ENCODE measurements at regions not wholly inside any gene's neighbourhood (a gene's known extent, or its start where the extent isn't known, plus 50 kb on each side); places are given as distances from the start of the nearest gene placed in this dataset.

DNA sequence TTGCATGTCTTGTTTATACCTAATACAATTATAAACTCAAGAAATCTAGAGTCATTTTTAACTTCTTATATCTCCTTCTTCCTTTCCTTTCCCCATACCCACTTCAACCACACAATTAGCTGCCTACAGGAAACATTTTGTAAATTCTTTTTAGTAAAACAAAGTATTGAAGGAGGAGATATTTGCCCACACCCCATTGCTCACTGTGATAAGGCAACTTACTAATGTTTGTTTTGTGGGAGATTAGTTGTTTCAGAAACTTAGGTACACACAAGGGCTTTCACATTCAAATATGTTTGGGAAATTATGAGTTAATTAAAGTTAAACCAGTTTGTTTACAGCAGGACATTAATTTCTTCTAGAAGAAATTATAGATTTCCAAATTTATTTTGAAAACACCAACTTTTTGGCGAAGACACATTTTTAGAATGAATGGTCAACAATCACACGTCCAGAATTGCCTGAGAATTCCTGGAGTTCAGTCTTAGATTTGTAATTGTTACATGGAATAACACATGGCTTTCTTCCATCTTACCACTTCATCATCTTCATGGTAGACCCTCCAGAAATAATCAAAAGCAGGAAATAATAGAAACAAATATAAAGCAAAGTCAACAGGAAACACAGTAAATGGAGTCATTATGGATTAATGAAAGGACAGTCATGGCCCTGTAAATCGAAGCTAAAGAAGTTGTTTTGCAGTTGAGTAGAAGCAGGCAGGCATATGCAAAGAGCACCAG lies 62.5 kb upstream of the RAB27B start:
- peaks cover 0 to 2% (median 0%) of the 10 kb centered on the region in 3 donors for H3K9me3 ChIP-seq (ENCODE audit: control insufficient read depth in 3 of 3, low read length in 3 of 3)
- H3K4me3 ChIP-seq (ENCODE audit: low read length in 3 of 3): no peak overlapping the region
- H3K27ac ChIP-seq (ENCODE audit: low read depth, low read length): no peak overlapping the region
- H3K9ac ChIP-seq (ENCODE audit: low read depth in 1 of 3, low read length in 3 of 3): no peak overlapping the region
- H3K27me3 ChIP-seq (ENCODE audit: control insufficient read depth in 3 of 3, insufficient read depth in 3 of 3, low read length in 3 of 3): no peaks in the 10 kb centered on the region
- H3K36me3 ChIP-seq (ENCODE audit: control insufficient read depth in 3 of 3, insufficient read depth in 3 of 3, low read length in 3 of 3): no peaks in the 10 kb centered on the region
- no peaks in the 10 kb centered on the region for H3K4me1 ChIP-seq (ENCODE audit: control insufficient read depth in 3 of 3, insufficient read depth in 3 of 3, low read length in 3 of 3)

DNA sequence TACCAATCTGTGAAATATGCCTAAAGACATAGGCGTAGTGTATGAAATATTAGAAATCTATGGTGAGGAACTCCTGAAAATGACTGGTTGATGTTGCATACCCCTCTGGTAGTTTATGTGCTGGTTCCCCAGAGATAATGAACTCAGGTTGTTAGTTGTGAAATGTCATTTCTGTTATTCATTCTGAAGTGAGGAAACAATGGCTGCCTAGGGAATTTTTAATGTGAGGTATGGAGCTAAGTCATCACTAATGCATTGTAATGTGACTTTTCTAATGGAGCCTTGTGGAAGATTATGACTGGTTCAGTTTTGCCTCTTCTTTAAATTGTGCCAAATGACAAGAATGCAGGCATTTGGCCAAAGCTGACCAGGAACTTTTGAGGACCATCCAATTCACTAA lies 61.6 kb upstream of the RAB27B start:
- no peaks in the 10 kb centered on the region for H3K4me1 ChIP-seq (ENCODE audit: control insufficient read depth in 3 of 3, insufficient read depth in 3 of 3, low read length in 3 of 3)
- H3K9ac ChIP-seq (ENCODE audit: low read depth in 1 of 3, low read length in 3 of 3): no peak overlapping the region
- no peaks in the 10 kb centered on the region for H3K27me3 ChIP-seq (ENCODE audit: control insufficient read depth in 3 of 3, insufficient read depth in 3 of 3, low read length in 3 of 3)
- no peak overlapping the region for H3K27ac ChIP-seq (ENCODE audit: low read depth, low read length)
- no peaks in the 10 kb centered on the region for H3K36me3 ChIP-seq (ENCODE audit: control insufficient read depth in 3 of 3, insufficient read depth in 3 of 3, low read length in 3 of 3)
- H3K4me3 ChIP-seq (ENCODE audit: low read length in 3 of 3): no peak overlapping the region
- H3K9me3 ChIP-seq (ENCODE audit: control insufficient read depth in 3 of 3, low read length in 3 of 3): peaks cover 0 to 2% (median 0%) of the 10 kb centered on the region in 3 donors

DNA sequence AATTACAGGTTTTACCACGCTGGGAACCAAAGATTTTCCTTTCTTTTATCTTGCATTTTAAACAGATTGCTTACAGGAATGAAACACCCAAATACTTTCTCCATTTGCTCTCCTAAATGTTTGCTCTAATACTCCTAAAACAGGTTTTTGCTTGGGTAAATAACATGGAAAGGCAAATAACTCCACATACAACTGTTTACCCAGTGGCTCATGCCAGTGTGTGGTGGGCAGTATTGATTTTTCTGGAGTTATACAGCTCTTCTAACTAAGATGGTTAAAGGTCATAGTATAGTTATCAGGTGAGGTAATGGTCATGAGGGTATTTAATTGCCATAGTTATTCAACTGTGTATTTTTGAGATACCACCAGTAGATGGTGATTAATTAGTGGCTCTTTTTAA lies 61.2 kb upstream of the RAB27B start:
- Histone ChIP-seq H3K9ac (ENCODE audit: low read depth in 1 of 3, low read length in 3 of 3) (no peak overlapping the region), H3K4me3 (ENCODE audit: low read length in 3 of 3) (no peak overlapping the region), H3K27me3 (ENCODE audit: control insufficient read depth in 3 of 3, insufficient read depth in 3 of 3, low read length in 3 of 3) (no peaks in the 10 kb centered on the region), H3K36me3 (ENCODE audit: control insufficient read depth in 3 of 3, insufficient read depth in 3 of 3, low read length in 3 of 3) (no peaks in the 10 kb centered on the region), H3K4me1 (ENCODE audit: control insufficient read depth in 3 of 3, insufficient read depth in 3 of 3, low read length in 3 of 3) (no peaks in the 10 kb centered on the region), H3K27ac (ENCODE audit: low read depth, low read length) (no peak overlapping the region), H3K9me3 (ENCODE audit: control insufficient read depth in 3 of 3, low read length in 3 of 3) (peaks cover 0 to 2% (median 0%) of the 10 kb centered on the region in 3 donors)

DNA sequence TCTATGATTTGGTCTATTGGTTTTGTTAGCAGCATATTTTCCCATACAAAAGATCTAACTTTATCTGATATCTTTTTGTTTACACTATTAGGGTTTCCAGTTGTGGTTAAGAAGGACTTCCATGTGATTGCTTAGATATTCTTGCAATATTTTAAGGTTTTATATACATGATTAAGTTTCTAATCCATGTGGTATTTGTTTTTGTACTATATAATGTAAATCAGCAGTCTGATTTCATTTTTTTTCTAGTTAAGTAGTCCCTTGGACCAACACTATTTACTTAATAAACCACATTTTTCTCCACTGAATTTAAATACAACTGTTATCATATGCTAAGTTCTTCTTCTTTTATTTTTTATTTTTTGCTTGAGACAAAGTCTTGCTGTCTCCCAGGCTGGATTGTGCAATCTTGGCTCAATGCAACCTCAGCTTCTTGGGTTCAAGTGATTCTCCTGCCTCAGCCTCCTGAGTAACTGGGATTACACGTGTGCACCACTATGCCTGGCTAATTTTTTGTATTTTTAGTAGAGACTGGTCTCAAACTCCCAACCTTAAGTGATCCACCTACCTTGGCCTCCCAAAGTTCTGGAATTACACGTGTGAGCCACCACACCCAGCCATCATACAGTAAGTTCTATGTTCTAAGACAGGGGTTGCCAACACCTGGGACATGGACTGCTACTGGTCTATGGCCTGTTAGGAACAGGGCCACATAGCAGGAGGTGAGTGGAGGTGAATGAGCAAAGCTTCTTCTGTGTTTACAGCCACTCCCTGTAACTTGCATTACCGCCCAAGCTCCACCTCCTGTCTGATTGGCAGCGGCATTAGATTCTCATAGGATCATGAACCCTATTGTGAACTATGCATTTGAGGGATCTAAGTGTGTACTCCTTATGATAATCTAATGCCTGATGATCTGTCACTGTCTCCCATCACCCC lies 58.5 kb upstream of the RAB27B start:
- no peak overlapping the region for H3K27ac ChIP-seq (ENCODE audit: low read depth, low read length)
- H3K9ac ChIP-seq (ENCODE audit: low read depth in 1 of 3, low read length in 3 of 3): no peak overlapping the region
- H3K9me3 ChIP-seq (ENCODE audit: control insufficient read depth in 3 of 3, low read length in 3 of 3): peaks cover 0 to 2% (median 0%) of the 10 kb centered on the region in 3 donors
- H3K36me3 ChIP-seq (ENCODE audit: control insufficient read depth in 3 of 3, insufficient read depth in 3 of 3, low read length in 3 of 3): no peaks in the 10 kb centered on the region
- H3K27me3 ChIP-seq (ENCODE audit: control insufficient read depth in 3 of 3, insufficient read depth in 3 of 3, low read length in 3 of 3): no peaks in the 10 kb centered on the region
- H3K4me1 ChIP-seq (ENCODE audit: control insufficient read depth in 3 of 3, insufficient read depth in 3 of 3, low read length in 3 of 3): no peaks in the 10 kb centered on the region
- H3K4me3 ChIP-seq (ENCODE audit: low read length in 3 of 3): no peak overlapping the region

DNA sequence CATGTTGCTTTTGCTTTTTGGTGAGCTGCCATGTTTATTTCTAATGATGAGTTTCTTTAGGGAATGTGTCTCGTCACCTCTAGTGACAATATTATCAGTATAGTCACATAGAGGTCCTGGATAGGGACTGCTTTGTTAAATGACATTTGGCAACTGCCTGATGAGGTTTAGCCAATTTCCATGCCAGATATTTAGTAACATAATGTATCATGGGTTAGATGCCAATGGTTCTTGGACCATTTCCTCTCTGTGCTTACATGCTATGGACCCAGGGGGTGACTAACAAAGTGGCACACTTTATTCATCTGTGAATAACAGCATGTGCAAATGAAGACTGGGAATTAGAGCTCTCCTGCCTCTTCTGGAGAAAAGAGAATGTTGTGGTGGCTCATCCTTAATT lies 56.2 kb upstream of the RAB27B start:
- H3K9ac ChIP-seq (ENCODE audit: low read depth in 1 of 3, low read length in 3 of 3): no peak overlapping the region
- no peak overlapping the region for H3K4me3 ChIP-seq (ENCODE audit: low read length in 3 of 3)
- peaks cover 0 to 2% (median 0%) of the 10 kb centered on the region in 3 donors for H3K9me3 ChIP-seq (ENCODE audit: control insufficient read depth in 3 of 3, low read length in 3 of 3)
- H3K27ac ChIP-seq (ENCODE audit: low read depth, low read length): no peak overlapping the region
- peaks cover 0 to 3% (median 0%) of the 10 kb centered on the region in 3 donors for H3K4me1 ChIP-seq (ENCODE audit: control insufficient read depth in 3 of 3, insufficient read depth in 3 of 3, low read length in 3 of 3)
- no peaks in the 10 kb centered on the region for H3K27me3 ChIP-seq (ENCODE audit: control insufficient read depth in 3 of 3, insufficient read depth in 3 of 3, low read length in 3 of 3)
- no peaks in the 10 kb centered on the region for H3K36me3 ChIP-seq (ENCODE audit: control insufficient read depth in 3 of 3, insufficient read depth in 3 of 3, low read length in 3 of 3)

DNA sequence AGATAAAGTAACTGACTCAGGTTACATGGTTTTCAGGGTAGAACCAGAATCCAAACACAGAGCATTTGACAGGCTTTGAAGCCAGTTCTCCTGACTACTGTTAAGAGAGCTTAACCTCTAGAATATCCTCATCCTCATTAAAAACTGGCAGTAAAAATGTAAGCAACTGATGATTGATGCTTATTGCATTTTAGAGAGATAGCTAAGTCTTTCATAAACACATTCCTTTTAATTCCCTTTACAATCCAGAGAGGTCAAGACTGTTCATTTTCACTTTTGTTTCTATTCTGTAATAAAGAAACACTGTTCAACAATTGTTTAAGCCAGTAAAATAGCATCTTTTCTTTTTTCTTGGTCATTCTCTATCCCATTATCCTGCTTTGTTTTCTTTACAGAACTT lies 53.9 kb upstream of the RAB27B start:
- Histone ChIP-seq H3K4me3 (ENCODE audit: low read length in 3 of 3) (no peak overlapping the region), H3K9me3 (ENCODE audit: control insufficient read depth in 3 of 3, low read length in 3 of 3) (peaks cover 0 to 2% (median 0%) of the 10 kb centered on the region in 3 donors), H3K27me3 (ENCODE audit: control insufficient read depth in 3 of 3, insufficient read depth in 3 of 3, low read length in 3 of 3) (no peaks in the 10 kb centered on the region), H3K9ac (ENCODE audit: low read depth in 1 of 3, low read length in 3 of 3) (no peak overlapping the region), H3K27ac (ENCODE audit: low read depth, low read length) (peak overlapping the region; percentile 4), H3K4me1 (ENCODE audit: control insufficient read depth in 3 of 3, insufficient read depth in 3 of 3, low read length in 3 of 3) (peaks cover 0 to 3% (median 0%) of the 10 kb centered on the region in 3 donors), H3K36me3 (ENCODE audit: control insufficient read depth in 3 of 3, insufficient read depth in 3 of 3, low read length in 3 of 3) (no peaks in the 10 kb centered on the region)

DNA sequence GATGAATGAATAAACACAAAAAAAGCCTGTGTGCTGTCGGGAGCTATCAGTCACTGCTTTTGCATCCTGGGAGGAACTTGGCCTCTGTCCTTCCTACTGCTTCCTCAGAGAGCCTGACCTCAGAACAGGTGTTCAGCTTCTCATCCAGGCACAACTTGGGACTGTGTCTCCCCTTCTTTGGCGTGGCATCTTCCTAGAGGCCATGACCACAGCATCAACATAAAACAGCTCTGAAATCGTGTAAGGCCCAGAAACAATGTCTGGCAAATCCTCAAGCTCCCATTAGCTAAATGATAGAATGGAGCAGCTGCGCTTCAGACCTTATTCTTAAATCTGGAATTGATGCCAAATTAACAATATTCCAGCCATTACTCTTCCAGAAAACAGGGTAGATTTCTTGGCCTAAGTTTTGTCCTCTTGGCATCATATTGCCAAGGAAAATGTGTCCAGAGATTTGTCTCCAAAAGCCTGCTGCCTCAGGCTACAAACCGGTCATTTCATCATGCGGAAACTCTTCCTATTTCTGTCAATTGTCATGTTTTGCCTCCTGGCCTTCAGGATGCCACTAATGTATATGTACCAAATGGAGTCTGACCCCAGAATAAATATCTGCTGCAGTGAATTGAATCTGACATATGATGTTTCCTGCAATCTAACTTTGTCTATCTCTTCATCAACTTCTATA lies 53.2 kb upstream of the RAB27B start:
- Histone ChIP-seq H3K27me3 (ENCODE audit: control insufficient read depth in 3 of 3, insufficient read depth in 3 of 3, low read length in 3 of 3) (no peaks in the 10 kb centered on the region), H3K9ac (ENCODE audit: low read depth in 1 of 3, low read length in 3 of 3) (no peak overlapping the region), H3K4me3 (ENCODE audit: low read length in 3 of 3) (no peak overlapping the region), H3K9me3 (ENCODE audit: control insufficient read depth in 3 of 3, low read length in 3 of 3) (no peaks in the 10 kb centered on the region), H3K4me1 (ENCODE audit: control insufficient read depth in 3 of 3, insufficient read depth in 3 of 3, low read length in 3 of 3) (peaks cover 0 to 3% (median 0%) of the 10 kb centered on the region in 3 donors), H3K27ac (ENCODE audit: low read depth, low read length) (peak overlapping the region; percentile 4), H3K36me3 (ENCODE audit: control insufficient read depth in 3 of 3, insufficient read depth in 3 of 3, low read length in 3 of 3) (no peaks in the 10 kb centered on the region)

DNA sequence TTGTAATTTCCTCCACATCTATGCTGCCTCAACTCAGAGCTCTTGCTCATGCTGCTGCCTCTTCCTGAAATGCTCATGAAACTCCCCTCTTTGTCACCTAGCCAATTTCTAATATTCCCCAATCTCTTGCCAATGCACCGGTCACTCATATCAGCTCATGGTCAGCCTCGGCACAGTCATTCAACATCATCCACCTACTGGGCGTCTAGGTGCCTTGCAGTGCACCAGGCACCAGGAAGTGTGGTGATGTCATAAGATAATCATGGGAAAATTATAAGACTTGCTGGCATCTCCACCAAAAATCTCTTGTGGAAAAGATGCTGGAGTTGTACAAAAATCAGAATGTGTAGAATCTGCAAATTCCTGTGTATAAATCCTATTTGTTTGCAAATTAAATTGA lies 52.6 kb upstream of the RAB27B start:
- Histone ChIP-seq H3K9me3 (ENCODE audit: control insufficient read depth in 3 of 3, low read length in 3 of 3) (no peaks in the 10 kb centered on the region), H3K27me3 (ENCODE audit: control insufficient read depth in 3 of 3, insufficient read depth in 3 of 3, low read length in 3 of 3) (no peaks in the 10 kb centered on the region), H3K9ac (ENCODE audit: low read depth in 1 of 3, low read length in 3 of 3) (no peak overlapping the region), H3K36me3 (ENCODE audit: control insufficient read depth in 3 of 3, insufficient read depth in 3 of 3, low read length in 3 of 3) (no peaks in the 10 kb centered on the region), H3K4me3 (ENCODE audit: low read length in 3 of 3) (no peak overlapping the region), H3K4me1 (ENCODE audit: control insufficient read depth in 3 of 3, insufficient read depth in 3 of 3, low read length in 3 of 3) (peaks cover 0 to 3% (median 0%) of the 10 kb centered on the region in 3 donors), H3K27ac (ENCODE audit: low read depth, low read length) (peak overlapping the region; percentile 34)

DNA sequence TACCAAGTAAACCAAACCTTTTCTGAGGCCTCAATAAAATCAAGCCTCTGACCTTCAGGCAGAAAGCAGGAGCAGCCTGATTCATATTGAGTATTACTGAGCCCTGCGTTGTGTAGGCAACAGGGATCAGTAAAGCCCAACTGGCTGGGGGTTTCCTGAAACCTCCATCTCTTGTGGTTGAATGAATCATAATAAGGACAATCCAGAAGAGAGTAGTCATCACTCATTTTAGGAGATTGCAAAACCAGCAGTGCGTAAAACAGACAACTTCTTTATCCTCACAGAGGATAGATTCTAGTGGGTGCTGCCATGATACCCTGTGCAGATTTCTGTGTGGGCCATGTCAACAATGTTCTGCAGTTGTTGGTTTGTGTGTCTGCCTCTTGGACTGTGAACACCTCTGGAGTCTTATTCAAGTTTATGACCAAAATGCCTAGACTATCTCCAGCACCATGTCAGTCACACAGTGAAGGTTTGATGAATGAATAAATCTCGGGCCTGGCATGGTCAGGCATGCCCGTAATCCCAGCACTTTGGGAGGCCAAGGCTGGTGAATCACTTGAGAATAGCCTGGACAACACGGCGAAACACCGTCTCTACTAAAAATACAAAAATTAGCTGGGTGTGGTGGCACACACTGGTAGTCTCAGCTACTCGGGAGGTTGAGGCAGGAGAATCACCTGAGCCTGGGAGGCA lies 51.8 kb upstream of the RAB27B start:
- Histone ChIP-seq H3K4me3 (ENCODE audit: low read length in 3 of 3) (no peak overlapping the region), H3K27me3 (ENCODE audit: control insufficient read depth in 3 of 3, insufficient read depth in 3 of 3, low read length in 3 of 3) (no peaks in the 10 kb centered on the region), H3K9me3 (ENCODE audit: control insufficient read depth in 3 of 3, low read length in 3 of 3) (no peaks in the 10 kb centered on the region), H3K27ac (ENCODE audit: low read depth, low read length) (peak overlapping the region; percentile 34), H3K36me3 (ENCODE audit: control insufficient read depth in 3 of 3, insufficient read depth in 3 of 3, low read length in 3 of 3) (no peaks in the 10 kb centered on the region), H3K4me1 (ENCODE audit: control insufficient read depth in 3 of 3, insufficient read depth in 3 of 3, low read length in 3 of 3) (peaks cover 0 to 3% (median 0%) of the 10 kb centered on the region in 3 donors), H3K9ac (ENCODE audit: low read depth in 1 of 3, low read length in 3 of 3) (no peak overlapping the region)

All from skeletal muscle tissue (tissue), 3 donors.